ENCODE measurements at regions not wholly inside any gene's neighbourhood (a gene's known extent, or its start where the extent isn't known, plus 50 kb on each side); places are given as distances from the start of the nearest gene placed in this dataset.
A peak's percentile ranks its signal among the peaks of the same experiment; 100 is the strongest.

GRCh38 chr3:194738254-194739093 lies 52.8 kb downstream of the FAM43A start:
- DNase-seq = no peak

DNA sequence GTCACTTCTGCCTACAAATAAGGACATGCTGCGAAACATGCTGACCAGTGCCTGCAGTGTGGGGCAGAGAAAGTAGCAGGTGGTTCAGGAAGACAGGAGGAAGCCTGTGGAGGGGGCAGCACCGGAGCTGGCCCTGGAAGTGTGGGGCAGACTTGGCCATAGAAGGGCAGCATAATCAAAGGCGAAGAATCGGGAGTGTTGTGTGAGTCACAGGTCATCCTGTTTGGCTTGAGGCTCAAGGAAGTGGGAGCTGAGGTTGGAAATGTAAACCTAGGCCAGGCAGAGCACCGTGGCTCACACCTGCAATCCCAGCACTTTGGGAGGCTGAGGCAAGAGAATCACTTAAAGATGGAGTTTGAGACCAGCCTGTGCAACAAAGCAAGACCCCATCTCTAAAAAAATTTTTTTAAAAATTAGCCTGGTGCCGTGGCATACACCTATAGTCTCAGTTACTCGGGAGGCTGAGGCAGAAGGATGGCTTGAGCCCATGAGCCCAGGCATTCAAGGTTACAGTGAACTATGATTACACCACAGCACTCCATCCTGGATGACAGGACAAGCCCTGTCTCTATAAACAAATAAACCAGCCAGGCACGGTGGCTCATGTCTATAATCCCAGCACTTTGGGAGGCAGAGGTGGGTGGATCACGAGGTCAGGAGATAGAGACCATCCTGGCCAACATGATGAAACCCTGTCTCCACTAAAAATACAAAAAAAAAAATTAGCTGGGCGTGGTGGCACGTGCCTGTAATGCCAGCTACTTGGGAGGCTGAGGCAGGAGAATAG lies 54.0 kb downstream of the FAM43A start:
- no peak for DNase-seq

DNA sequence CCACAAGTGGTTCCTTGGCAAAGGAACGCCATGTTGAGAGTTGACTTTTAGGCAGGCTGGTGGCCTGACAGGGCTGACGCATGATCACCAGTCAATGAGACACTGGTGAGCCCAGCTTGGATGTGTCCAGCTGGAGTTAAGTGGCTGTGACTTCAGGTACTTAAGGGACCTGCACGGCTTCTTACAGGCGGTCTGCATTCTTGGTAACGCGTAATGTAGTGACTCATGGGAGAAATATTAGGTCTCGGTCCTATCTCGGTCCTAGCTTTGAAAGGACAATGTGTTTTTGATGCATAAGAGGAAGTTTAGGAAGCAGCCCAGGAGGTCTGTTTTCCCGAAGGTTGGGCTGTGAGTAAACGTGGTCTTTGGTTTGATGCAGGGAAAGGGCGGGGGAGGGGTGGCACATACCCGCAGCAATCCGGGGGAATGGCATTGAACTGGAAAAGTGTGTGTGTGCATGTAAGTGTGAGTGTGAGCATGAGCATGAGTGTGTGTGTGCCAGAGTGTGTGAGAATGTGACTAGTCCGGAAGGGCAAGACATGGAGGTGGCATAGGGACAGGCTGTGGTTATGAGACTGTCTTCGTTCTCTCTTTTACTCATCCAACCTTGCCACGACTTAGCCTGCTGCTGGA lies 55.3 kb downstream of the FAM43A start:
- DNase-seq = no peak

GRCh38 chr3:194741916-194742315 lies 56.2 kb downstream of the FAM43A start:
- DNase-seq = no peak

DNA sequence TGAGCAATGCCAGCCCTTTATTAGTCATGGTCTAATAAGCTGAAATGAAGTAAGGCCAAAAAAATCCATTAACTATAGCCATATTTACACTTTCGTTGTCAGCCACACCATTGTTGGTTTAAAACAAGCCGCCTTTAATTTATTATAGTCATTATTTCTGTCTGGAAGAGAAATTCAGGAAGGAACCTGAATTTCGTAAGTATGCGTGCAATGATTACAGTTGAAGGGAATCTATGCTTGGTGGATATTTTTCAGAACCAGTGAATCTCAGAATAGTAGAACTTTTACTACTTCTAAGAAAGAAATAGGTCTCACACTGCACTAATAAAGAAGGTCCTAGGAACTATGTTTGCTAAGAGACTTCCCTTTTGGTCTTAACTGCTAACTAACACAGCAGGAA lies 59.1 kb downstream of the FAM43A start:
- no peak for DNase-seq

DNA sequence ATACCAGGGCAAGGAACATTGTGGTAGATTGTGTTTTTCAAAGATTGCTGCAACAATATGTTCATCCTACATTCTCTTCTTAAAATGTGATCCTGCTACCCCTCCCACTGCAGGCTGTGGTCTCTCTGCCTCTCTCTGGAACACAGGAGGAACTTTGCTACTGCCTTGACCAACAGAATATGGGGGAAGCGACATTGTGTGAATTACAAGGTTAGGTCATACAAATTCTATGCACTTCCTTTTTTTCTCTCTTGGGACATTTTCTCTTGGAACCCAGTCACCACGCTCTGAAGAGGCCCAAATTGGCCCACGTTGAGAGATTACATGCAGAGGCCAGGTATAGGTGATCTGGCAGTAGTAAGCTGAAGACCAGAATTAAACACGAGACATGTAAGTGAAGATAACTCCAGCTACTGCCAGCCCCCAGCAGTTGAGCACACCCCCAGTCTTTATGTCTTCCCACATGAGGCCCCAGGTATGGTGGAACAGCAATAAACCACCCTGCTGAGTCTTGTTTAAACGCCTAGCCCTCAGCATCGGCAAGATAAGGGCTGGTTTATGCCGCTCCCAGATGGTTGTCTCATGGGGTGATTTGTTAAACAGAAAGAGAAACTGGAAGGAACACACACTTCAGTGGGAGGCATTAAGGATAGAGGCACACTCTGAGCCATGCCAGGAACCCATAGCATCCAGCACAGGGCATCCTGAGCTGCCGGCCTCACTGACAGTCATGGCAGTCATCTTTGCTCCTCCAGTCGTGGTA lies 59.9 kb downstream of the FAM43A start:
- peak; percentile 65 for DNase-seq

GRCh38 chr3:194748225-194748624 lies 62.5 kb downstream of the FAM43A start:
- DNase-seq = no peak

- DNase-seq = no peak
These were observed 64.2 kb downstream of the FAM43A start for GRCh38 chr3:194749631-194750490.

DNA sequence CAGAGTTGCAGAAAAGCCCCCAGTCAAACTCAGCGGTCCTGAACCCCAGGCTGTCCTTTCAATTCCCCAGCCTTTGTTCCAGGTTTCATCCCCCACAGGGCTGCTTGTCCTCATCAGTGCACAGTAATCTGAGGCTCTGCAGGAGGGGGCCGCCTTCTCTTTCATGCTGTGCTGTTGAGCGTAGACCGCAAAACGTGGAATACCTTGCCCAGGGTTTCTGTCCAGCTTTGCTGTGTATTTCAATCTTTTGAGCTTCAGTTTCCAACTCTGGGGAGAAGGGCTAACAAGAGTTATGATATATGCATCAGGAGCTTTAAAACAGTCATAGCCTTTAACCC lies 64.8 kb downstream of the FAM43A start:
- no peak for DNase-seq

GRCh38 chr3:194755671-194756459 lies 70.2 kb downstream of the FAM43A start:
- DNase-seq = no peak

- DNase-seq = no peak
These were observed 70.7 kb downstream of the FAM43A start for GRCh38 chr3:194756460-194756779.

- DNase-seq = no peak
These were observed 71.2 kb downstream of the FAM43A start for GRCh38 chr3:194756791-194757325.

GRCh38 chr3:194757647-194758061 lies 72.0 kb downstream of the FAM43A start:
- DNase-seq = no peak

DNA sequence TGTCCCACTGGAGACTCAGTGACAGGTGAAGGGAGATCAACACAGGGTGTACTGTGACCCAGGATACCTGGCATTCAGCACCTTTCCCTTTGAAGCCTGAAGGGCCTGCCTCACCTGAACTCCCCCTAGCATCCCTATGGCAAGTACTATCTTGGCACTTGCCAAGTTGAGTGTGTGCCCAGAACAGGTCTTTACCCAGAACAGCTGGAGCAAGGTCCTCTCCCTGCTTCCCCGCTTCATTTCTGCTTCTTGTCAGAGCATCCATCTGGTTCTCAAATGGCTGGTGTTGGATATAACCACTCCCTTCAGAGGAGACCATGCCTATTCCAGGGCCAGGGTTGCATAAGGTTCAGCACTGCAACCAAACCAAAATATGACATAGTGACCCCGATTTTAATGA lies 73.0 kb downstream of the FAM43A start:
- no peak for DNase-seq

- no peak for DNase-seq
These were observed 74.9 kb downstream of the FAM43A start for GRCh38 chr3:194760494-194761137.

- DNase-seq = no peak
These were observed 75.7 kb downstream of the FAM43A start for GRCh38 chr3:194761384-194761783.

GRCh38 chr3:194766845-194767244 lies 81.2 kb downstream of the FAM43A start:
- peak; percentile 0 for DNase-seq

GRCh38 chr3:194767446-194768207 lies 81.9 kb downstream of the FAM43A start:
- DNase-seq = no peak

- no peak for DNase-seq
These were observed 82.9 kb downstream of the FAM43A start for GRCh38 chr3:194768586-194768985.

Data from OCI-M1 (cell line).